Testis (tissue), 2 donors: ENCODE measurements at regions not wholly inside any gene's neighbourhood (a gene's known extent, or its start where the extent isn't known, plus 50 kb on each side); places are given as distances from the start of the nearest gene placed in this dataset.

Experiments
- DNase-seq: peaks from one replicate; pipeline ENCODE4 v3.0.0-alpha.2; 2019
- H3K27ac ChIP-seq, 2 donors: fragments of 200-600 bp; sonication (generic); one replicate each; pipeline ENCODE4 v1.5.1; 2019
- H3K27me3 ChIP-seq: fragments of 200-600 bp; sonication (generic); one replicate; pipeline ENCODE4 v1.5.1; 2019
- H3K36me3 ChIP-seq: fragments of 200-600 bp; sonication (generic); one replicate; pipeline ENCODE4 v1.5.1; 2017; ENCODE audit warnings: low read depth; ENCODE audit errors: missing control alignments
- H3K4me1 ChIP-seq: fragments of 200-600 bp; sonication (generic); one replicate; pipeline ENCODE4 v1.5.1; 2019
- H3K4me3 ChIP-seq, 2 donors: fragments of 200-600 bp; sonication (generic); one replicate each; pipeline ENCODE4 v1.5.1; 2017 to 2019
- H3K9me3 ChIP-seq: fragments of 200-600 bp; sonication (generic); one replicate; pipeline ENCODE4 v1.5.1; 2017
- CTCF ChIP-seq, 3 experiments: fragments of 450-650 bp in 2 of 3; fragments of 200-600 bp in 1 of 3; sonication (generic) in 1 of 3; IDR thresholded peaks; one replicate each; pipeline ENCODE4 v1.5.1; 2016 to 2019; ENCODE audit warnings: antibody characterized with exemption in 3 of 3, mild to moderate bottlenecking in 2 of 3, moderate library complexity in 1 of 3
- POLR2A ChIP-seq: fragments of 450-650 bp; IDR thresholded peaks from one replicate; pipeline ENCODE4 v1.6.1; 2017; ENCODE audit warnings: antibody characterized with exemption, mild to moderate bottlenecking, moderate library complexity
- WGBS, 2 donors: methylation state at CpG; one replicate each; pipeline ENCODE4 v1.1.5; 2018; 5-methylcytosine and 5-hydroxymethylcytosine counted together
- intact Hi-C: fragments of 100-400 bp; cut with DNase I; formaldehyde crosslinking; loops from one replicate; pipeline ENCODE4 v1.15.1; 2023; ENCODE audit warnings: low total_unique reads

DNA sequence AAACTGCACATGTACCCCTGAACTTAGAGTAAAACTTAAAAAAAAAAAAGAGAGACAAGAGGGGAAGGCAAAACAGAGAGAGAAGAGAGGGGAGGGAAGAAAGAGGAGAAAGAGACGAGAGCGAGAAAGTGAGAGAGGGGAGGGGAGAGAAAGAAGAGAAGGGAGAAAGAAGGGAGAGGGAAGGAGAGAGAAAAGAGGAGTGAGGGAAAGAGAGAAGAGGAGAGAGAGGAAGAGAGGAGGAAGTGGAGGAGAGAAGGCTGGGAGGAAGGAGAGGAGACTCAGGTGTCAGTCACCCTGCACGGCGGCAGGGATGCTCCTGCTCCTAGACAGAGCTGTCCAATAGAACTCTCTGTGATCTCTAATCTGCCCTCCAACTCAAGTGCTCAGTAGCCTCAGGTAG, 248.3 kb downstream of the MIAT start:
- Histone ChIP-seq H3K4me3 (no peak overlapping the region), H3K36me3 (no peaks in the 10 kb centered on the region), H3K27ac (no peak overlapping the region), H3K27me3 (no peaks in the 10 kb centered on the region), H3K4me1 (peaks cover 6% of the 10 kb centered on the region), H3K9me3 (no peaks in the 10 kb centered on the region)
- WGBS, 2 donors, result 70 to 79% methylated on average over 4 of the region's 4 CpGs
- intact Hi-C loops, result no loop called here
- DNase-seq, result no peak
- TF ChIP-seq CTCF (IDR thresholded peaks at IDR 0.05), result no peak
- no peak for TF ChIP-seq POLR2A

GRCh38 chr22:26906464-26906863, 249.1 kb downstream of the MIAT start:
- no peak overlapping the region for H3K4me3 ChIP-seq
- DNase-seq, result no peak
- TF ChIP-seq POLR2A (no peak), CTCF (IDR thresholded peaks at IDR 0.05) (no peak)
- no peaks in the 10 kb centered on the region for H3K27me3 ChIP-seq
- no peak overlapping the region for H3K27ac ChIP-seq
- 84 to 85% methylated on average over 10 of the region's 10 CpGs for WGBS, 2 donors
- no peaks in the 10 kb centered on the region for H3K36me3 ChIP-seq
- peaks cover 6% of the 10 kb centered on the region for H3K4me1 ChIP-seq
- intact Hi-C loops, result no loop called here
- H3K9me3 ChIP-seq, result no peaks in the 10 kb centered on the region

GRCh38 chr22:26907366-26907765, 250.0 kb downstream of the MIAT start:
- Histone ChIP-seq H3K4me1 (peaks cover 6% of the 10 kb centered on the region), H3K36me3 (no peaks in the 10 kb centered on the region), H3K9me3 (no peaks in the 10 kb centered on the region), H3K27me3 (no peaks in the 10 kb centered on the region), H3K4me3 (no peak overlapping the region), H3K27ac (no peak overlapping the region)
- TF ChIP-seq POLR2A, result no peak
- no peak for TF ChIP-seq CTCF (IDR thresholded peaks at IDR 0.05)
- WGBS, 2 donors, result 93 to 100% methylated on average over 2 of the region's 2 CpGs
- intact Hi-C loops, result no loop called here
- DNase-seq, result no peak

GRCh38 chr22:26910845-26911244, 253.5 kb downstream of the MIAT start:
- no peak for TF ChIP-seq CTCF (IDR thresholded peaks at IDR 0.05)
- no peak for TF ChIP-seq POLR2A
- Histone ChIP-seq H3K36me3 (no peaks in the 10 kb centered on the region), H3K27me3 (no peaks in the 10 kb centered on the region), H3K4me1 (no peaks in the 10 kb centered on the region), H3K27ac (no peak overlapping the region), H3K9me3 (no peaks in the 10 kb centered on the region), H3K4me3 (no peak overlapping the region)
- 80 to 100% methylated on average over 4 of the region's 4 CpGs for WGBS, 2 donors
- no peak for DNase-seq
- intact Hi-C loops, result no loop called here

DNA sequence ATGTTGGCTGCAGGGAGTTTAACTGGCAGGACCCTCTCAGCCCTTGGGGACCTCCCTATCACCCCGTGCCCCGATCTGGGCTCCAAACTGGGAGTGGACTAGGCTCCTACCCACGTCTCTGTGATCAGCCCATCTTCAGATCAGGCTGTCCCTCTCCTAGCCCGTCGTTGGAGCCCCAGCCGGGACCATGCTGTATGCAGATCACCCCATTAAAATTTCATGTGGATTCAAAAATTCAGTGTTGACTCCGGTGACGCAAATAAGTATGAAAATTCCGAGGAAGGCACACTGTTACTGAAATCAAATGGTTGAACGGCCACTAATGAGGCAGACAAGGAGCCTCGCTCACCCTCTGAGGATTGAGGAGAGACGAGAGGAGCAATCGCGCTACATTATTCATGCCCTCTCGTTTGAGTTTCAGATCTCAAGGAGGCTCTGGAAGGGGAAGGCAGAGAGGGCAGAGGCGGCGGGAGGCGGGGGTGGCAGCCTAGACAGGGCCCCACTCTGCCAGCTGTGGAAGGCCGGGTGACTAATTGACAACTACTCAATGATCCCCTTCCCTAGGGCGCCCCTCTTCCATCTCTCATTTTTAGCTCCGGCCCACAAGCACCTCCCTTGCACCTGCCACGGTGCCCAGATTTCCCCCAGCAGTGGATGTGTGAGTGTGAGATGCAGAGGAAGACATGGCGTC, 255.4 kb downstream of the MIAT start:
- intact Hi-C loops, result no loop called here
- H3K36me3 ChIP-seq, result no peaks in the 10 kb centered on the region
- 51 to 69% methylated on average over 19 to 23 of the region's 23 CpGs for WGBS, 2 donors
- TF ChIP-seq POLR2A, result no peak
- TF ChIP-seq CTCF (IDR thresholded peaks at IDR 0.05), result no peak
- no peaks in the 10 kb centered on the region for H3K4me1 ChIP-seq
- H3K4me3 ChIP-seq, result no peak overlapping the region
- H3K27ac ChIP-seq, result no peak overlapping the region
- no peaks in the 10 kb centered on the region for H3K9me3 ChIP-seq
- no peak for DNase-seq
- no peaks in the 10 kb centered on the region for H3K27me3 ChIP-seq
